DOHH2 (cell line): ENCODE measurements at regions not wholly inside any gene's neighbourhood (a gene's known extent, or its start where the extent isn't known, plus 50 kb on each side); places are given as distances from the start of the nearest gene placed in this dataset.

ENCODE experiments used
- H3F3A ChIP-seq: fragments of 200-600 bp; sonication (generic), shearing (Covaris generic); 2 replicates; pipeline ENCODE4 v1.6.0; 2016; ENCODE audit warnings: antibody characterized with exemption, mild to moderate bottlenecking; ENCODE audit not compliant: control insufficient read depth, insufficient read depth
- H3K27ac ChIP-seq: fragments of 200-600 bp; sonication (generic); 2 replicates; pipeline ENCODE4 v1.5.1; 2014; ENCODE audit warnings: low read depth, mild to moderate bottlenecking, low read length, moderate library complexity
- H3K27me3 ChIP-seq: fragments of 200-600 bp; sonication (generic); 2 replicates; pipeline ENCODE4 v1.6.1; 2014; ENCODE audit warnings: mild to moderate bottlenecking, low read length, mixed read lengths; ENCODE audit not compliant: control insufficient read depth
- H3K36me3 ChIP-seq: fragments of 200-600 bp; sonication (generic); 2 replicates; pipeline ENCODE4 v1.6.1; 2014; ENCODE audit warnings: mild to moderate bottlenecking, low read length, moderate library complexity, mixed read lengths; ENCODE audit not compliant: control insufficient read depth
- H3K4me1 ChIP-seq: fragments of 200-600 bp; sonication (generic); 2 replicates; pipeline ENCODE4 v1.6.1; 2014; ENCODE audit warnings: mild to moderate bottlenecking, low read length, mixed read lengths; ENCODE audit not compliant: control insufficient read depth
- H3K4me2 ChIP-seq: fragments of 200-600 bp; sonication (generic); 2 replicates; pipeline ENCODE4 v1.6.0; 2014; ENCODE audit warnings: mild to moderate bottlenecking, low read length, moderate library complexity
- H3K4me3 ChIP-seq: fragments of 200-600 bp; sonication (generic); 2 replicates; pipeline ENCODE4 v1.5.1; 2014; ENCODE audit warnings: mild to moderate bottlenecking, low read length, mixed read lengths
- H3K79me2 ChIP-seq: fragments of 200-600 bp; sonication (generic); 2 replicates; pipeline ENCODE4 v1.6.1; 2014; ENCODE audit warnings: mild to moderate bottlenecking, low read length, mixed read lengths; ENCODE audit not compliant: control insufficient read depth
- H3K9me2 ChIP-seq: fragments of 200-600 bp; sonication (generic); replicated peaks from 2 replicates; pipeline ENCODE4 v1.6.1; 2014; ENCODE audit warnings: mild to moderate bottlenecking, low read length, mixed read lengths; ENCODE audit not compliant: control insufficient read depth
- H3K9me3 ChIP-seq: fragments of 200-600 bp; sonication (generic); 2 replicates; pipeline ENCODE4 v1.6.1; 2014; ENCODE audit warnings: antibody characterized with exemption, low read length, mixed read lengths; ENCODE audit not compliant: control insufficient read depth, insufficient read depth
- H4K20me1 ChIP-seq: fragments of 200-600 bp; sonication (generic); 2 replicates; pipeline ENCODE4 v1.6.0; 2014; ENCODE audit warnings: low read depth, mild to moderate bottlenecking, antibody characterized with exemption, low read length, moderate library complexity; ENCODE audit not compliant: control insufficient read depth, insufficient read depth
- CTCF ChIP-seq: fragments of 200-600 bp; sonication (generic); IDR thresholded peaks from one replicate; pipeline ENCODE4 v1.5.1; 2014; ENCODE audit warnings: antibody characterized with exemption, mild to moderate bottlenecking, low read depth, low read length; ENCODE audit not compliant: poor library complexity, severe bottlenecking
- EZH2phosphoT487 ChIP-seq: fragments of 200-600 bp; sonication (generic); IDR thresholded peaks from 2 replicates; pipeline ENCODE4 v1.6.1; 2017; ENCODE audit warnings: borderline replicate concordance, mild to moderate bottlenecking, antibody characterized with exemption, low read length, moderate library complexity, mixed read lengths

- H3K4me1 ChIP-seq, result no peaks in the 10 kb centered on the region
- no peaks in the 10 kb centered on the region for H4K20me1 ChIP-seq
- H3K9me2 ChIP-seq, result no peaks in the 10 kb centered on the region
- no peaks in the 10 kb centered on the region for H3K36me3 ChIP-seq
- TF ChIP-seq EZH2phosphoT487, result no peak
- TF ChIP-seq CTCF, result no peak
- no peaks in the 10 kb centered on the region for H3K9me3 ChIP-seq
- no peak overlapping the region for H3K27ac ChIP-seq
- no peak overlapping the region for H3K4me2 ChIP-seq
- H3K79me2 ChIP-seq, result no peaks in the 10 kb centered on the region
- H3K27me3 ChIP-seq, result no peaks in the 10 kb centered on the region
- H3F3A ChIP-seq, result no peaks in the 10 kb centered on the region
- no peak overlapping the region for H3K4me3 ChIP-seq
These were observed 441.8 kb downstream of the ZEB2 start for GRCh38 chr2:144078106-144078505.

GRCh38 chr2:144074450-144074849 lies 445.5 kb downstream of the ZEB2 start:
- H3K36me3 ChIP-seq, result no peaks in the 10 kb centered on the region
- H3K9me3 ChIP-seq, result no peaks in the 10 kb centered on the region
- no peaks in the 10 kb centered on the region for H3K79me2 ChIP-seq
- H3F3A ChIP-seq, result no peaks in the 10 kb centered on the region
- no peak overlapping the region for H3K27ac ChIP-seq
- no peak overlapping the region for H3K4me3 ChIP-seq
- no peak overlapping the region for H3K4me2 ChIP-seq
- TF ChIP-seq CTCF (no peak), EZH2phosphoT487 (no peak)
- H3K4me1 ChIP-seq, result no peaks in the 10 kb centered on the region
- H4K20me1 ChIP-seq, result no peaks in the 10 kb centered on the region
- no peaks in the 10 kb centered on the region for H3K9me2 ChIP-seq
- no peaks in the 10 kb centered on the region for H3K27me3 ChIP-seq

- Histone ChIP-seq H3F3A (no peaks in the 10 kb centered on the region), H3K4me2 (no peak overlapping the region), H3K79me2 (no peaks in the 10 kb centered on the region), H3K9me3 (no peaks in the 10 kb centered on the region), H4K20me1 (no peaks in the 10 kb centered on the region), H3K4me3 (no peak overlapping the region), H3K4me1 (no peaks in the 10 kb centered on the region), H3K27ac (no peak overlapping the region), H3K9me2 (no peaks in the 10 kb centered on the region), H3K36me3 (no peaks in the 10 kb centered on the region), H3K27me3 (no peaks in the 10 kb centered on the region)
- TF ChIP-seq CTCF (no peak), EZH2phosphoT487 (no peak)
These were observed 448.5 kb downstream of the ZEB2 start for GRCh38 chr2:144071461-144071860.

- Histone ChIP-seq H3K9me2 (no peaks in the 10 kb centered on the region), H3K79me2 (no peaks in the 10 kb centered on the region)
- TF ChIP-seq EZH2phosphoT487 (no peak), CTCF (no peak)
These were observed 452.4 kb downstream of the ZEB2 start for GRCh38 chr2:144067506-144067905.

More at GRCh38 chr2:144067506-144067905, 452.4 kb downstream of the ZEB2 start:
- H3K4me3 ChIP-seq, result no peak overlapping the region
- H3K4me1 ChIP-seq, result no peaks in the 10 kb centered on the region
- H3K9me3 ChIP-seq, result no peaks in the 10 kb centered on the region
- H3K36me3 ChIP-seq, result no peaks in the 10 kb centered on the region
- no peaks in the 10 kb centered on the region for H3K27me3 ChIP-seq
- H3F3A ChIP-seq, result no peaks in the 10 kb centered on the region
- no peak overlapping the region for H3K4me2 ChIP-seq
- H4K20me1 ChIP-seq, result no peaks in the 10 kb centered on the region
- H3K27ac ChIP-seq, result no peak overlapping the region
